Ammon's horn (tissue), 1 donor: ENCODE measurements at regions not wholly inside any gene's neighbourhood (a gene's known extent, or its start where the extent isn't known, plus 50 kb on each side); places are given as distances from the start of the nearest gene placed in this dataset.

Source experiments
- DNase-seq: peaks from one replicate; pipeline ENCODE4 v3.0.0-alpha.2; 2016; ENCODE audit warnings: low spot score

- no peak for DNase-seq
Observed at GRCh38 chr2:62369541-62370202, 136.3 kb downstream of the TMEM17 start.

- no peak for DNase-seq
Observed at GRCh38 chr2:62364791-62365528, 141.0 kb downstream of the TMEM17 start.

DNA sequence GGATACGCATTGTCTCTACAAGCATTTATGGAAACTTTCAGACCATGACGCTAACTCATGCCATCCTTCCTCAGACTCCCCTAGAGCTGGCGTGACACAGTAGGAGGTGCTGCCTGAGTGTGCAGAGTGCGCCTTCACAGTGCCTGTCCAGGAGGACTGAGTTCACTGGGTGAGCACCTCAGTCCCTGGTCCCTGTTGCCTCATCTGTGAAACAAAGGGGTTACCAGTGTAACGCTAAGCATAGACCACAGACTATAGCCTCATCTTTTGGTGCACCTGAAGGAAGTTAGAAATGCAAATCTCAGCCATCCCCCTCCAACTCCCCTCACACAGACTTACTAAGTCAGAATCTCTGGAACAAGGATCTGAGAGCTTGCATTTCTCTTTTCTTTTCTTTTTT, 142.8 kb downstream of the TMEM17 start:
- no peak for DNase-seq

- no peak for DNase-seq
Observed at GRCh38 chr2:62362561-62362960, 143.4 kb downstream of the TMEM17 start.

DNA sequence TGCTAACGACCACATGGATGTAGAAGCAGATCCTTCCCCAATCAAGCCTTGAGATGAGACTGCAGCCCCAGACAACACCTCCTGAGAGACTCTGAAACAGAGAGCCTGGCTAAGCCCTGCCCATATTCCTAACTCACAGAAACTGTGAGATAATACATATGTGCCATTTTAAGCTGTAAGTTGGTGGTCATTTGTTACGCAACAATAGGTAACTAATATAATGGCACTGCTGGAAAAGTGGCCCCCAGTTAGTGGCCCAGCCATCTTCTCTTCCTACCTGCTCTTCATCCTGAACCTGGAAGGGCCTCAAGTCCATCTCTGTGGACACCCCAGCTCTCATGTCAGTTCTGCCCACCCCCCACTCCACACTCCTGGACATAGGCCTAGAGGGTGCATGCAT, 144.0 kb downstream of the TMEM17 start:
- no peak for DNase-seq

DNA sequence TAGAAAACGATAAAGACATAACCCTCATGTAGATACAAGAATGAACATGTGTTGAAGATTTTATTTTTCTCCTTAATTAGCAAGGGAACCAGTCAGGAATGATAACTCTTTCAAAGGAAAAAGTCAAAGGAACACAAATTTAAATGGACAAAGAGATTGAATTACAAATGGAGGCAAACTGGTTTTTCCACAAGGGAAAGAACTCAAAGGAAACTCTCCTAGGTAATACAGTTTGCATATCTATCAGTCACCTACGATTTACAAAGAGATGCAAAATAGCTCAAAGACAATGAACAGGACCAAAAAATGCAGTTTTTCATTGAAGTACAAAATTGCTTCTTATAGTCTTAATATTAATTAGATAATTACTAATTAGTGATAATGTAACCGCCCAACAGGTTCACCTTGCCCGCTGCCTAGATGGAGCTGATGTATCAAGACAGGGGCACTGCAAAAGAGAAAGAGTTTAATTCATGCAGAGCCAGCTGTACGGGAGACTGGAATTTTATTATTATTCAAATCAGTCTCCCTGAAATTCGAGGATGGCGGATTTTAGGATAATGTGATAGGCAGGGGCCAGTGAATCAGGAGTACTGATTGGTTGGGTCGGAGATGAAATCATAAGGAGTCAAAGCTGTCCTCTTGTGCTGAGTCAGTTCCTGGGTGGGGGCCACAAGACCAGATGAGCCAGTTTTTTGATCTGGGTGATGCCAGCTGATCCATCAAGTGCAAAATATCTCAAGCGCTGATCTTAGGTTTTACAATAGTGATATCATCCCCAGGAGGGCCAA, 151.0 kb downstream of the TMEM17 start:
- no peak for DNase-seq

DNA sequence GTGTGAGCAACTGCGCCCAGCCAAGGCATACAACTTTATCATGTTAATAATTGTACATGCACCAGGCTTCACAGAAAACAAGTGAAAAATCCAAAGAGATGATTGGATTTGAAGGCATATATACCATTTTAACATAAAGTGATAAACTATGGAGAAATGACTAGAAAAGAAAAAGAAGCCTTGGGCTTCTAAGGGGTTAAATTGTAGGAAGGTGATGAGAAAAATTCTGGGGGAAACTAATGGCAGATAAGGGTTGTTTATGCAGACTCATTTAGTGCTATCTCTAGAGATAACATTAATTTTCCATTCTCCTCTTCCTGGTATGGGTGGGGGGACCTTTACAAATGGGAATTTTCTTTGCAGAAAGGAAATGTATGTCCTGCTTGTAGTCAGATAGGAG, 154.0 kb downstream of the TMEM17 start:
- no peak for DNase-seq

- DNase-seq: no peak
Observed at GRCh38 chr2:62349788-62350187, 153.9 kb downstream of the B3GNT2 start.

DNA sequence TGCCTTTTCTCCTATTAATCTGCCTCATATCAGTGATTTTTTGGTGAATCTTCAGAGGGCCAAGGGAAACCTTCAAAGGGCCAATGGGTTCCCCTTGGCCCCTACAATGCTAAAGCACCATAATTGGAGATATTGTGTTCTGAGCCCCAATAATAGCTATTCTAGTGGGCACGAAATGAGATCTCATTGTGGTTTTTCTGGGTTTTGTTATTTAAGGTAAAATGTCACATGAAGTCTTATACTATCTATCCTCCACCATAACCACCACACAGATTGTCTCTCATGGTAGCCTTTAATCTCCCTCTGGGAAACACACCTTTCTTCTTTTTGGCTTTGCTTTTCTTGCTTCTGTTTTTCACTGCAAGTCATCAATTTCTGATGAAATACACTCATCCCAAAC, 152.8 kb downstream of the B3GNT2 start:
- no peak for DNase-seq

DNA sequence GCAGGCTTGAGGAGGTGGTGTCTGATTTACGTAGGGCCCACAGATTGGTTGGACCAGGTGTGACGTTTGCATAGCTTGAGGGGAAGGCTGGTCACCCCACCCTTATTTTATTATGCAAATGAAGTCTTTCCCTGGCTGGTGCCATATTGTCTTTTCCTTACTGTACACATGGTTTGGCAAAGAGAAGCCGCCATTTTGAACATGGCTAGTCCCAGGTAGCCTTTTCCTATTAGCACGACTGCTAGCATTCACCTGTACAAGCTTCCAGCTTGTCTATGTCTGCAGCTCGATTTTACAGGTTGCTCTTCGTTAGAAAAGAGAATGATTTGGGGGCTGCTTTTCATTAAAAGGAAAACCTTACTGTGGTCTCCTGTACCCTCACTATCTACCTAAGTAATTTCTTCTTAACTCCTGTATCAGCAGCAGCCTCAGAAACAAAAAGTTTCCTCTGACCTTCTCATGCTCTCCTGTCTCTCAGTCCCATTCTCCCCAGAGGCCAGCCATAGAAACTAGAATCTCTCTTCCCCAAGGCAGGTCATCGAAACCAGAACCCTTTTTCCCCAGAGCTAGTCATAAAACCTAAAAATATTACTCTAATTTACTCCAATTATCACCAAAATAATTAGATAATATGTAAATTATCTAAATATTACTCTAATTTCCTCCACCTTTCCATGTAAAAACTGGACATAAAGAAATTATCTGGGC, 151.8 kb downstream of the B3GNT2 start:
- no peak for DNase-seq

GRCh38 chr2:62344472-62344871, 148.6 kb downstream of the B3GNT2 start:
- DNase-seq: no peak

GRCh38 chr2:62343636-62344337, 147.9 kb downstream of the B3GNT2 start:
- DNase-seq: no peak

DNA sequence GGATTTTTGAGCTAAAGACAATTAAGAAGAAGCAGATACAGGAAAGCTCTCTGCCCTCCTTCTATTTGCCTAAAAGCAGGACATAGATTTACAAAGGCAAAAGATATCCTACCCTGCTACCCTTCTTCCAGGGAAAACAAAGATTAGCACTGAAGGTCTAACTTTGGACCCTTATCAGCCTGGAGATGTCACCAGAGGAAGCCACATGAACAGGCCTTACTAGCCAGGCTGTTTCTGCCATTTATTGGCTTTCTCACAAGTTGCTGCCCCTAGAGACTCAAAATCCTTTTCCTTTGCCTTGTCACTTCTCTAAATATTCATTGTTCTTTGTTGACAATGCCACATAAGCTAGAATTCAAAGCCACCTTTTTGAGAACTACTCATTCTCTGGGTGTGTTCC, 147.3 kb downstream of the B3GNT2 start:
- no peak for DNase-seq

DNA sequence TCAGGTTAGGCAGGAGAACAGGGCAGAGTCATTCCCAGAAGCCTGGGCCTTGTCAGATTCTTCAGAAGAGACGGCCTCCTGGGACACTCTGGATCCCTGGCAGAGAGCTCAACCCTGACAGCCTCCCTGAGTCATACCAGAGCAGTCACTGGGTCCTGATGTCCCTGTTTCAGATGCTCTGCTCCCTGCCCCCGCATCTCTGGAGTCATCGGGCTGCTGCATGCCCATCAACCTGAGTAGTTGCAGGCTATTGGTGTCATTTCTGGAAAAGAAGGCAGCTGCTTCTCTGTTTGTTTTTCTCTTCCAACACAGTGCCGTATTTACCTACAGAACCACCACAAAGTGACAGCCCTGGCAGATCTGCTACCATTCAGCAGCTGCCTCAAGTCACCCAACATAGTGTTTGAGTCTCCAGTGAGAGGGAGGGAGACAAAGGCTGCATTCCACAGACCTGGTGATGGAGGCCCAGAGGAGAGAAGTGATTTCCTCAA, 145.1 kb downstream of the B3GNT2 start:
- peak; percentile 34 for DNase-seq

DNA sequence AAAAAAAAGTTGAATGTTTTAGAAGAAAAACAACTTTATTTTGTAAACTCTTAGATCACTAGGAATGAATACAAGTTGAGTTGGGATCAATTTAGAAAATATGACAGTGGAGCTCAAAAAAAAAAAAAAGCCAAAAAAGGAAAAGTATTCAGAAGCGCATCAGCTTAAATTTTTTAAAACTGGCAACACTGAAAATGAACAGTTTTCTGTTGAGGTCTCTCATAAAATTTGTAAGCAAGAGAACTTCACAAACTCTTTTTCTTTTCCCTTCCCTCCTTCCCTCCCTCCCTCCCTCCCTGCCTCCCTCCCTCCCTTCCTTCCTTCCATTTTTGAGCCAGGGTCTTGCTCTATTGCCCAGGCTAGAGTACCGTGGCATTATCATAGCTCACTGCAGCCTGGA, 143.9 kb downstream of the B3GNT2 start:
- no peak for DNase-seq

DNA sequence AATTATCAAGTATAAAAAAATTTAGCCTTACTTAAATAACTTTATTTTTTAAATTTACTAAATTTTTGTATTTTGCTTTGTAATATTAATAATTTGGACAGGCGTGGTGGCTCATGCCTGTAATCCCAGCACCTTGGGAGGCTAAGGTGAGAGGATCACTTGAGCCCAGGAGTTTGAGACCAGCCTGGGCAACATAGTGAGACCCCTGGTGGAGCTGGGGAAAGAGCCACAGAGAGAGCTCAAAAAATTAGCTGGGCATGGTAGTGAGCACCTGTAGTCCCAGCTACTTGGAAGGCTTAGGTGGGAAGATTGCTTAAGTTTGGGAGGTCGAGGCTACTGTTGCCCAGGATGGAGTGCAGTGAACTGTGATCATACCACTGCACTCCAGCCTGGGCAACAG, 143.5 kb downstream of the B3GNT2 start:
- no peak for DNase-seq

DNA sequence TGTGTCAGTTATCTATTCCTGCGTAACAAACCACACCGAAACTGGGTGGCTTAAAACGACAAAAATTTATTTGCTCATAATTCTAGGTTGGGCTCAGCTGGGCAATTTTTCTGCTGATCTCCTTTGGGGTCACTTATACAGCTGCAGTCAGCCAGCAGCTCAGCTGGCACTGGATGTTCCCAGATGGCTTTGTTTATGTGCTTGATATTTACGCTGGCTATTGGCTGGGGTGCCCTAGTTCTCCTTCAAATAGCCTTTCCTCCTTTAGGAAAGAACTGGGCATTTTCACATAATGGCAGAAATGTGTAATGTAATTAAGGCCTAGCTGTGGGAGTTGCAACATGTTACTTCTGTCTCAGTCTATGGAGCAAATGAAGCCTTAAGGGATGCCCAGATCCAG, 142.2 kb downstream of the B3GNT2 start:
- no peak for DNase-seq

- no peak for DNase-seq
Observed at GRCh38 chr2:62337403-62337802, 141.5 kb downstream of the B3GNT2 start.

- DNase-seq: no peak
Observed at GRCh38 chr2:62335612-62336011, 139.7 kb downstream of the B3GNT2 start.

- DNase-seq: no peak
Observed at GRCh38 chr2:62334440-62335058, 138.6 kb downstream of the B3GNT2 start.

DNA sequence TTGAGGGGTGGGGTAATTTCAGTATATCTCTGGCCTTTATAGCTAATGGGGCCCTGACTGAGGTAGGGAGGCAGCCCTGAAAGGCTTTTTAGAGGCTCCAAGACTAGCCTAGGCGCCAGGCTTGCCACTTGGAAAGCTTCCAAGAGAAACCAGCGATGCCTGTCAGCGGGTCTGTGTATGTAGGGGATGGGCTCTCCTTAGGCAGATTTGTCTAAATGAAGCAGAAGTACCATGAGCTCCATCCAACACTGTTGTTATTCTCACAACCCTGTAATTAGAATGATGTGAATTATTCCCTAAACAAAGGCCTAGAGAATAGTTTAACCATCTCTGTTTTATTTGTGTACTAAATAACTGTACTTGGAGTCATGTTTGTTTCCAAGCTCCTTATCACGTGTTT, 138.1 kb downstream of the B3GNT2 start:
- DNase-seq: no peak
